Peyer's patch (tissue), 4 donors: ENCODE measurements at regions not wholly inside any gene's neighbourhood (a gene's known extent, or its start where the extent isn't known, plus 50 kb on each side); places are given as distances from the start of the nearest gene placed in this dataset.

Experiments
- CTCF ChIP-seq, 6 experiments: fragments of 450-650 bp in 4 of 6; fragments of 200-600 bp in 2 of 6; sonication (generic) in 1 of 6; IDR thresholded peaks; one replicate each; pipeline ENCODE4 v1.5.1; 2017 to 2019; ENCODE audit warnings: antibody characterized with exemption in 6 of 6, mild to moderate bottlenecking in 3 of 6, moderate library complexity in 1 of 6
- POLR2A ChIP-seq, 2 donors: fragments of 450-650 bp; IDR thresholded peaks; one replicate each; pipeline ENCODE4 v1.5.1; 2017; ENCODE audit warnings: antibody characterized with exemption in 2 of 2, mild to moderate bottlenecking in 2 of 2, moderate library complexity in 2 of 2

GRCh38 chr11:38130976-38131375, 1532.9 kb upstream of the RAG2 start:
- TF ChIP-seq POLR2A (IDR thresholded peaks at IDR 0.05) (no peak), CTCF (IDR thresholded peaks at IDR 0.05) (no peak)
